Breast epithelium (tissue), 4 donors: ENCODE measurements at regions not wholly inside any gene's neighbourhood (a gene's known extent, or its start where the extent isn't known, plus 50 kb on each side); places are given as distances from the start of the nearest gene placed in this dataset.
"Not testable (repeated sequence)": the region's sequence is repeated elsewhere in the genome, so short reads cannot be mapped to it uniquely, and the experiment has no call there.

Experiments
- DNase-seq, 2 donors: peaks; one replicate each; pipeline ENCODE4 v3.0.0-alpha.2; 2019; ENCODE audit warnings: low spot score in 2 of 2
- H3K27ac ChIP-seq, 2 donors: fragments of 200-600 bp; sonication (generic) in 1 of 2; one replicate each; pipeline ENCODE4 v1.5.1; 2016 to 2019; ENCODE audit warnings: mild to moderate bottlenecking in 1 of 2
- H3K27me3 ChIP-seq, 2 donors: fragments of 200-600 bp; sonication (generic) in 1 of 2; one replicate each; pipeline versions ENCODE4 v1.5.1 to v1.6.0; 2017 to 2019; ENCODE audit warnings: control low read depth in 1 of 2, mild to moderate bottlenecking in 1 of 2
- H3K36me3 ChIP-seq: fragments of 200-600 bp; one replicate; pipeline ENCODE4 v1.5.1; 2019
- H3K4me1 ChIP-seq, 2 donors: fragments of 200-600 bp; sonication (generic); one replicate each; pipeline ENCODE4 v1.5.1; 2016 to 2019; ENCODE audit warnings: control low read depth in 1 of 2
- H3K4me3 ChIP-seq, 3 donors: fragments of 200-600 bp; sonication (generic); 1 replicate in 2 of 3; 2 replicates in 1 of 3; pipeline ENCODE4 v1.5.1; 2016 to 2019; ENCODE audit warnings: mild to moderate bottlenecking in 3 of 3, moderate library complexity in 2 of 3
- H3K9me3 ChIP-seq, 2 donors: fragments of 200-600 bp; sonication (generic) in 1 of 2; one replicate each; pipeline ENCODE4 v1.5.1; 2016 to 2019; ENCODE audit warnings: control low read depth in 1 of 2
- CTCF ChIP-seq, 3 donors: fragments of 450-650 bp; IDR thresholded peaks; one replicate each; pipeline ENCODE4 v1.5.1; 2016 to 2017; ENCODE audit warnings: antibody characterized with exemption in 3 of 3, mild to moderate bottlenecking in 3 of 3, moderate library complexity in 3 of 3
- POLR2A ChIP-seq: fragments of 450-650 bp; IDR thresholded peaks from one replicate; pipeline ENCODE4 v1.6.1; 2016; ENCODE audit warnings: antibody characterized with exemption, mild to moderate bottlenecking, moderate library complexity
- POLR2AphosphoS5 ChIP-seq, 3 donors: sonication (generic); formaldehyde crosslinking; IDR thresholded peaks; one replicate each; pipeline ENCODE4 v1.6.1; 2017; ENCODE audit warnings: antibody characterized with exemption in 3 of 3
- intact Hi-C: fragments of 100-400 bp; cut with DNase I; formaldehyde crosslinking; loops from one replicate; pipeline ENCODE4 v1.15.1; 2023; ENCODE audit warnings: low total_unique reads

- DNase-seq, result no peak
- peaks cover 13 to 14% of the 10 kb centered on the region in 2 donors for H3K9me3 ChIP-seq
- no peaks in the 10 kb centered on the region for H3K36me3 ChIP-seq
- H3K4me1 ChIP-seq, result no peaks in the 10 kb centered on the region
- intact Hi-C loops, result no loop called here
- H3K27ac ChIP-seq, result no peak overlapping the region
- H3K4me3 ChIP-seq, result no peak overlapping the region
- H3K27me3 ChIP-seq, result no peaks in the 10 kb centered on the region
- TF ChIP-seq POLR2AphosphoS5 (IDR thresholded peaks at IDR 0.05) (no peak), CTCF (IDR thresholded peaks at IDR 0.05) (no peak), POLR2A (no peak)
Observed at GRCh38 chr17:26731005-26731921, 562.7 kb upstream of the WSB1 start.

DNA sequence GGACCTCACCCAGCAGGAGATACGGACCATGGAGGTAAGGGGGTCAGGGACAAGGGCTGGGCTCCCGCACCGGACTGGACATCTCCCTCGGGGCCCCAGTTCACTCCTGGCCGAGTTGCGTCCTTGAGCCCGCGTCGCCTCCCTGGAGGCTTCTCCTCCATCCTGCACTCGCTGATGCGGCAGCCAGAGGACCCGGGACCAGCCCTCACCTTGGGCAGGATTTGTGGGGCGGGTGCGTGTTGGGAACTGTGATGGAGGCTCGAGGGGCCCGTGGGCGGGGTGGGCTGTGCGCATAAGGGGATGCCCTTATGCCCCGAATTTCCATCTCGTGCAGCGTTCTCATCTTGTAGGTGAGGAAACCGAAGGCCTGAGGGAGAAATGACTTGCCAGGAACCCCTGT, 562.0 kb upstream of the WSB1 start:
- H3K36me3 ChIP-seq, DNase-seq, H3K4me1 ChIP-seq, intact Hi-C loops, H3K27ac ChIP-seq, H3K4me3 ChIP-seq, H3K27me3 ChIP-seq: not testable (repeated sequence)
- peaks cover 13 to 20% of the 10 kb centered on the region in 2 donors for H3K9me3 ChIP-seq

DNA sequence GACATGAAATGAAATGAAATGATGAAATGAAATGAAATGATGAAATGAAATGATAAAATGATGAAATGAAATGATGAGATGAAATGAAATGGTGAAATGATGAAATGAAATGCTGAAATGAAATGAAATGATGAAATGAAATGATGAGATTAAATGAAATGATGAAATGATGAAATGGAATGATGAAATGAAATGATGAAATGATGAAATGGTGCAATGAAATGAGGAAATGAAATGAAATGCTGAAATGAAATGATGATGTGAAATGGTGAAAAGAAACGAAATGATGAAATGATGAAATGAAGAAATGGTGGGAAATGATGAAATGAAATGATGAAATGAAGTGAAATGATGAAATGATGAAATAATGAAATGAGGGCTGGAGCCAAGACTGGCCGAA, 559.1 kb upstream of the WSB1 start:
- intact Hi-C loops, H3K27me3 ChIP-seq, H3K27ac ChIP-seq, DNase-seq, H3K4me1 ChIP-seq, H3K36me3 ChIP-seq, H3K4me3 ChIP-seq: not testable (repeated sequence)
- peaks cover 13 to 33% of the 10 kb centered on the region in 2 donors for H3K9me3 ChIP-seq

DNA sequence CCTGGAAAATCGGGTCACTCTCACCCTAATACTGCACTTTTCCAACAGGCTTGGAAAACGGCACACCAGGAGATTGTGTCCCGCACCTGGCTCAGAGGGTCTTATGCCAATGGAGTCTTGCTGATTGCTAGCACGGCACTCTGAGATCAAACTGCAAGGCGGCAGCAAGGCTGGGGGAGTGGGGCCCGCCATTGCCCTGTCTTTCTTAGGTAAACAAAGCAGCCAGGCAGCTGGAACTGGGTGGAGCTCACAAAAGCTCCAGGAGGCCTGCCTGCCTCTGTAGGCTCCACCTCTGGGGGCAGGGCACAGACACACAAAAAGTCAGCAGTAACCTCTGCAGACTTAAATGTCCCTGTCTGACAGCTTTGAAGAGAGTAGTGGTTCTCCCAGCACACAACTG, 557.9 kb upstream of the WSB1 start:
- peaks cover 12 to 34% of the 10 kb centered on the region in 2 donors for H3K9me3 ChIP-seq
- H3K27me3 ChIP-seq, DNase-seq, H3K4me3 ChIP-seq, H3K36me3 ChIP-seq, H3K4me1 ChIP-seq, intact Hi-C loops, H3K27ac ChIP-seq: not testable (repeated sequence)

DNA sequence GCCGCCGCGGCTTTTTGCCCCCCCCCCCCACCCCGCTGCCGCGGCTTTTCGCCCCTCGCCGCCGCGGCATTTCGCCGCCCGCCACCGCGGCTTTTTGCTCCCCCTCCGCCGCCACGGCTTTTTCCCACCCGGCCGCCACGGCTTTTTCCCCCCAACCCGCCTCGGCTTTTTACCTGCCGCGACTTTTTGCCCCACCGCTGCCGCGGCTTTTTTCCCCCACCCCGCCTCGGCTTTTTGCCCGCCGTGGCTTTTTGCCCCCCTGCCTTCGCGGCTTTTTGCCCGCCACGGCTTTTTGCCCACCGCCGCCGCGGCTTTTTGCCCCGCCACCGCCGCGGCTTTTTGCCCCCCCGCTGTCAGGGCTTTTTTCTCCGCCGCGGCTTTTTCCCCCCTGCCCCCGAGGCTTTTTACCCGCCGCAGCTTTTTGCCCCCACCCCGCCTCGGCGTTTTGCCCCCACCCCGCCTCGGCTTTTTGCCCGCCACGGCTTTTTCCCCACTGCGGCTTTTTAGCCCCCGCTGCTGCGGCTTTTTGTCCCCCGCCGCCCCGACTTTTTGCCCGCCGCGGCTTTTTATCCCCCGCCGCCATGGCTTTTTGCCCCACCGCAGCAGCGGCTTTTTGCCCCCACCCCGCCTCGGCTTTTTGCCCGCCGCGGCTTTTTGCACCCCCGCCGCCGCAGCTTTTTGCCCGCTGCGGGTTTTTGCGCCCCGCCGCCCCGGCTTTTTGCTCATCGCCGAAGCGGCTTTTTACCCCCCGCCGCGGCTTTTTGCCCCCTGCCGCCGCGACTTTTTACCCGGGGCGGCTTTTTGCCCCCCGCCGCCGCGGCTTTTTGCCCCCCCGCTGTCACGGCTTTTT, 527.8 kb upstream of the WSB1 start:
- Histone ChIP-seq H3K27me3 (no peaks in the 10 kb centered on the region), H3K9me3 (peaks cover 0 to 8% of the 10 kb centered on the region in 2 donors), H3K4me3 (no peak overlapping the region), H3K27ac (no peak overlapping the region), H3K36me3 (no peaks in the 10 kb centered on the region), H3K4me1 (no peaks in the 10 kb centered on the region)
- TF ChIP-seq POLR2AphosphoS5 (IDR thresholded peaks at IDR 0.05) (no peak), CTCF (IDR thresholded peaks at IDR 0.05) (no peak), POLR2A (no peak)
- DNase-seq, result no peak
- intact Hi-C loops, result no loop called here

- no peaks in the 10 kb centered on the region for H3K36me3 ChIP-seq
- no peaks in the 10 kb centered on the region for H3K4me1 ChIP-seq
- DNase-seq, result no peak
- TF ChIP-seq CTCF (IDR thresholded peaks at IDR 0.05) (no peak), POLR2AphosphoS5 (IDR thresholded peaks at IDR 0.05) (no peak), POLR2A (no peak)
- H3K27ac ChIP-seq, result no peak overlapping the region
- H3K4me3 ChIP-seq, result no peak overlapping the region
- intact Hi-C loops, result no loop called here
- no peaks in the 10 kb centered on the region for H3K27me3 ChIP-seq
- peaks cover 0 to 8% of the 10 kb centered on the region in 2 donors for H3K9me3 ChIP-seq
Observed at GRCh38 chr17:26766743-26767142, 527.2 kb upstream of the WSB1 start.
